ENCODE measurements at regions not wholly inside any gene's neighbourhood (a gene's known extent, or its start where the extent isn't known, plus 50 kb on each side); places are given as distances from the start of the nearest gene placed in this dataset.

DNA sequence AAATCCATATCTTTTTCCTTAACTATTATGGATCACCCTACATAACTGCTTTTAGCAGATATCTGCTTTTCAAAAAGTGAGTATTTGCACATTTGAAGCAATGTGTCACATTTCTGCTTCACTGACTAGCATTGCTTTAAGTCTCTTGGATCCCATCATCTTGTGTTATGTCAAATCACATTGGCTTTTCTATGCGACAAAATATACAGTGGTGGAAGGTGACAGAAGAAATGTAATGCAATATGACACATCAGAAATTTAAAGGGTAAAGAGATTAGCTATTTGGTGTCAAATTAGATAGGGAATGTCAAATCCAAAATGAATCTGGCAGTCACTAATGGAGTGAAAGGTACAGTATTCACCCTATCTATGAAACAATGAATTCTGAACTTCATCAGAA, 1282.1 kb upstream of the PCDH20 start:
- no peak overlapping the region for H3K27ac ChIP-seq
- TF ChIP-seq ZFX (IDR thresholded peaks at IDR 0.05; ENCODE audit: borderline replicate concordance) (no peak), CTCF (IDR thresholded peaks at IDR 0.05) (no peak)

GRCh38 chr13:62696490-62696889, 1280.8 kb upstream of the PCDH20 start:
- H3K27ac ChIP-seq: no peak overlapping the region
- TF ChIP-seq ZFX (IDR thresholded peaks at IDR 0.05; ENCODE audit: borderline replicate concordance) (no peak), CTCF (IDR thresholded peaks at IDR 0.05) (no peak)

- TF ChIP-seq ZFX (IDR thresholded peaks at IDR 0.05; ENCODE audit: borderline replicate concordance): no peak
- TF ChIP-seq CTCF (IDR thresholded peaks at IDR 0.05): no peak
- H3K27ac ChIP-seq: no peak overlapping the region
These were observed 1272.1 kb upstream of the PCDH20 start for GRCh38 chr13:62687732-62688131.

DNA sequence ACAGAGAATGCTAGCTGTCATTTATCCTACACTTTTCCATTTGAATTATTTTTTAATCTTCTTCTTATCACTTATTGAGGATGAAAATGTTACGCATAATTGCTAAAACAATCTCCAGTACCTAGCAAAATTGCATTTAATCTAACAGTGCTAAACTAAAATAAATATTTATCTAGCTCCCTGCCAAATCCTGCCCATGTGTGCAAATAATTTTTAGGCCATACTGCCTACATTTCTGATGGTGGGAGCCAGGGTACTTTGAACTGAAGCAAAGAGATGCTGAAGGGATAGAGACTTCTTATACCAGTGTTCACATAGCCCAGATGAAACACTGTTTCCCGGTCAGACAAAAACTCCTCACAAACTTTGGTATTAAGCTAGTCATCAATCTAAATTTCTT, 1268.7 kb upstream of the PCDH20 start:
- no peak for TF ChIP-seq ZFX (IDR thresholded peaks at IDR 0.05; ENCODE audit: borderline replicate concordance)
- peak overlapping the region; percentile 50 for H3K27ac ChIP-seq

GRCh38 chr13:62682788-62683187, 1267.1 kb upstream of the PCDH20 start:
- TF ChIP-seq ZFX (IDR thresholded peaks at IDR 0.05; ENCODE audit: borderline replicate concordance) (no peak), CTCF (IDR thresholded peaks at IDR 0.05) (no peak)
- no peak overlapping the region for H3K27ac ChIP-seq

GRCh38 chr13:62678039-62678438, 1262.4 kb upstream of the PCDH20 start:
- H3K27ac ChIP-seq: no peak overlapping the region
- TF ChIP-seq CTCF (IDR thresholded peaks at IDR 0.05): no peak

GRCh38 chr13:62663767-62664166, 1248.1 kb upstream of the PCDH20 start:
- H3K27ac ChIP-seq: no peak overlapping the region
- no peak for TF ChIP-seq ZFX (IDR thresholded peaks at IDR 0.05; ENCODE audit: borderline replicate concordance)
- TF ChIP-seq CTCF (IDR thresholded peaks at IDR 0.05): no peak

GRCh38 chr13:62659365-62659764, 1243.7 kb upstream of the PCDH20 start:
- TF ChIP-seq ZFX (IDR thresholded peaks at IDR 0.05; ENCODE audit: borderline replicate concordance) (no peak), CTCF (IDR thresholded peaks at IDR 0.05) (no peak)
- H3K27ac ChIP-seq: no peak overlapping the region

Data from 22Rv1 (cell line).